22Rv1 (cell line): ENCODE measurements at regions not wholly inside any gene's neighbourhood (a gene's known extent, or its start where the extent isn't known, plus 50 kb on each side); places are given as distances from the start of the nearest gene placed in this dataset.

Experiments
- ZFX ChIP-seq: fragments of 450-650 bp; IDR thresholded peaks from 2 replicates; pipeline ENCODE4 v1.6.1; 2017; ENCODE audit warnings: antibody characterized with exemption, borderline replicate concordance
- TF ChIP-seq, protein P1 (sequence below): fragments of 450-650 bp; IDR thresholded peaks from 2 replicates; pipeline ENCODE4 v1.5.1; 2017; ENCODE audit warnings: mild to moderate bottlenecking

DNA sequence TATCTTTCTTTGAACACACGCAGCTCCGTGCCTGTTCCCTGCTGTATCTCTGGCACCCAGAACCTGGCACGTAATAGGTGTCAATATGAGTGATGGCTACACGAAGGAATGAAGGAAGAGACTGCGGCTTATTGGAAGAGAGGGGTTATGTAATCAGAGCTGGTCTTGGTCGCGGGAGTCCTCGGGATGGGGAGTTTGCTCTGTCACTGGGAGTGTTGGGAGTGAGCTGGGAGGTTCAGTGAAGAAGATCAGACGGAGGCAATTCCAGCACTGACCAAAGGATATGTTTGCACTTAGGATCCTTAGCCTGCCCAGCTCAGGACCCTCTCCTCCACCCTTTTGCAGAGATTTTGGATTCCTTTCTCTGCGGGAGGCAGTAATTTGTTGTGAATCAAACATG lies 709.1 kb downstream of the PTPRU start:
- TF ChIP-seq, protein P1, sequence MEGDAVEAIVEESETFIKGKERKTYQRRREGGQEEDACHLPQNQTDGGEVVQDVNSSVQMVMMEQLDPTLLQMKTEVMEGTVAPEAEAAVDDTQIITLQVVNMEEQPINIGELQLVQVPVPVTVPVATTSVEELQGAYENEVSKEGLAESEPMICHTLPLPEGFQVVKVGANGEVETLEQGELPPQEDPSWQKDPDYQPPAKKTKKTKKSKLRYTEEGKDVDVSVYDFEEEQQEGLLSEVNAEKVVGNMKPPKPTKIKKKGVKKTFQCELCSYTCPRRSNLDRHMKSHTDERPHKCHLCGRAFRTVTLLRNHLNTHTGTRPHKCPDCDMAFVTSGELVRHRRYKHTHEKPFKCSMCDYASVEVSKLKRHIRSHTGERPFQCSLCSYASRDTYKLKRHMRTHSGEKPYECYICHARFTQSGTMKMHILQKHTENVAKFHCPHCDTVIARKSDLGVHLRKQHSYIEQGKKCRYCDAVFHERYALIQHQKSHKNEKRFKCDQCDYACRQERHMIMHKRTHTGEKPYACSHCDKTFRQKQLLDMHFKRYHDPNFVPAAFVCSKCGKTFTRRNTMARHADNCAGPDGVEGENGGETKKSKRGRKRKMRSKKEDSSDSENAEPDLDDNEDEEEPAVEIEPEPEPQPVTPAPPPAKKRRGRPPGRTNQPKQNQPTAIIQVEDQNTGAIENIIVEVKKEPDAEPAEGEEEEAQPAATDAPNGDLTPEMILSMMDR: no peak
- no peak for TF ChIP-seq ZFX
